Activated CD8-positive, alpha-beta memory T cell treated with anti-CD3 and anti-CD28 coated beads for 36 hours (primary cell): ENCODE measurements at regions not wholly inside any gene's neighbourhood (a gene's known extent, or its start where the extent isn't known, plus 50 kb on each side); places are given as distances from the start of the nearest gene placed in this dataset.

Source experiments
- CTCF ChIA-PET: fragments of 350-600 bp; sonication (Branson Sonifier 250); formaldehyde crosslinking; loops from one replicate; lab custom pipeline; 2021; ENCODE audit warnings: antibody characterized with exemption; lab: Charles Lee
- POLR2A ChIA-PET: fragments of 350-600 bp; sonication (Branson Sonifier 250); formaldehyde crosslinking; loops from one replicate; lab custom pipeline; 2021; ENCODE audit warnings: antibody characterized with exemption; lab: Charles Lee

DNA sequence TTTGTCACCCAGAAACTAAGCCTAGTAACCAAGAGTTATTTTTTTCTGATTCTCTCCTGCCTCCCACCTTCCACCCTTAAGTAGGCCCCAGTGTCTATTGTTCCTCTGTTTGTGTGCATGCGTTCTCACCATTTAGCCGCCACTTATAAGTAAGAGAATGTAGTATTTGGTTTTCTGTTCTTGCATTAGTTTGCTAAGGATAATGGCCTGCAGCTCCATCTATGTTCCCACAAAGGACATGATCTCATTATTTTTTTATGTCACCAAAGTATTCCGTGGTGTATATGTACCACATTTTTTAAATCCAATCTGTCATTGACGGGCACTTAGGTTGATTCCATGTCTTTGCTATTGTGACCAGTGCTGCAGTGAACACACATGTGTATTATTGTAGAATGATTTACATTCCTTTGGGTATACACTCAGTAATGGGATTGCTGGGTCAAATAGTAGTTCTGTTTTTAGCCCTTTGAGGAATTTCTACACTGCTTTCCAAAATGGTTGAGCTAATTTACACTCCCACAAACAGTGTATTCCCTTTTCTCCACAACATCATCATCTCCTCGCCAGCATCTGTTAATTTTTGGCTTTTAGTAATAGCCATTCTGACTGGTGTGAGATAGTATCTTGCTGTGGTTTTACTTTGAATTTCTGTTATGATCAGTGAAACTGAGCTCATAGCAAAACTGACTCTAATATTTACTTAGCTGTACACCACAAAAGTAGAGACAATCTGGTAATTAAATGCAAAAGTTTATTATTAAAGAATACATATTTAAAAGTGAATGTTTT, 660.1 kb upstream of the SLC8A1 start:
- ChIA-PET CTCF (no interaction called here), POLR2A (no interaction called here)

DNA sequence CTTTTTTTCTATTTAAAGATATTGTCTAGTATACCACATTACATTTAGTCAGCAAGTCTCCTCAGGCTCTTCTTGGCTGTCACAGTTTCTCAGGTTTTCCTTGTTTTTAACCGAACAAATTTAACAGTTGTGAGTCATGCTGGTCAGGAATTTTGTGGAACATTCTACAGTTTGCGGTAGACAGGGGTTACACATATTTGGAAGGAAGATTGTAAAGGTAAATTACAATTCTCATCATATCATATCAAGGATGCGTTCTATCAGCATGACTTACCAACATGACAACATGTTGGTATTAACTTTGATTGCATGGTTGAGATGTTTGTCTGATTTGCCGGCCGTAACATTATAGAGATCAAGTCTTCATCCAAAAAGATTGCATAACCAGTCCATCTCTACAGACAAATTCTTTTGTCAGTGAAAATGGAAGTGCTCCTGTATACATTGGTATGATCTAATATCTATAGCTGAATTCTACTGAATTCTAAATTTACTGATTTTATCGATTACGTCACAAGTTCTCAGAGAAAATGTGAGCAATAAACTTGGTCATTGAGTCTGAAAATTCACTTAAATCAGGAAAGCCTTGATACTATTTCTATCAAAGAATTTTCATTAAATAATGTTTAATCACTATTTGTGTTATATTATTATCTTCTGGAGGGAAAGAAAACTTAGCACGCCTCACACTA, 664.4 kb upstream of the SLC8A1 start:
- POLR2A ChIA-PET = no interaction called here
- CTCF ChIA-PET = no interaction called here

DNA sequence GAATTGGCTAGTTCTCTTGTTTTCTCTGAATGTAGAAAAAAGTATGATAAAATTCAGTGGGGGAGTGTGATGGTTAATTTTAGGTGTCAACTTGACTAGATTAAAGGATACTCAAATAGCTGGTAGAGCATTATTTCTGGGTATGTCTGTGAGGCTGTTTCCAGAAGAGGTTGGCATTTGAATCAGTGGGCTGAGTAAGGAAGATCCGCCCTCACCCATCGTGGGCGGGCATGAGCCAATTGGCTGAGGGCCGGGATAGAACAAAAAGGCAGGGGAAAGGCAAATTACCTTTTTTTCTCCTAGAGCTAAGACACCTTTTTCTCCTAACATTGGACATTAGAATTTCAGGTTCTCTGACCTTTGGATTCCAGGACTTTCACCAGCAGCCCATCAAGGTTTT, 667.6 kb upstream of the SLC8A1 start:
- ChIA-PET POLR2A (no interaction called here), CTCF (no interaction called here)

DNA sequence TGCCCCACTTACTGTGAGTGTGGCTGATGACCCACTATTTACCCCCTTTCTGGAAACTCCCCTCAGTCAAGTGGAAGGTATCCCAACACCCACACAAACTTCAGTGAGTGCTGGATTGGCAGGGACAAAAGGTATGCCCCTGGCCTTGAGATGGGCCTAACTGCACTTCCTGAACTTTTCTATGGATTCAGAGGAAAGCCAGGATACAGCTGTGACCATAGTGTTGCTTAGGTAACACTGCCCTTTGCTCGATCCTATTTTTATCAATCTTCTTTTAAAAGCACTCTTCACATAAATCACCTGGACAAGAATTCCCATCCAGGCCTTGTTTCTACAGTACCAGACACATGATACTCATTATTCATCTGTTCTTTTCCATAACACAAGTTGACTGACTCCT, 671.5 kb upstream of the SLC8A1 start:
- ChIA-PET POLR2A (no interaction called here), CTCF (no interaction called here)

DNA sequence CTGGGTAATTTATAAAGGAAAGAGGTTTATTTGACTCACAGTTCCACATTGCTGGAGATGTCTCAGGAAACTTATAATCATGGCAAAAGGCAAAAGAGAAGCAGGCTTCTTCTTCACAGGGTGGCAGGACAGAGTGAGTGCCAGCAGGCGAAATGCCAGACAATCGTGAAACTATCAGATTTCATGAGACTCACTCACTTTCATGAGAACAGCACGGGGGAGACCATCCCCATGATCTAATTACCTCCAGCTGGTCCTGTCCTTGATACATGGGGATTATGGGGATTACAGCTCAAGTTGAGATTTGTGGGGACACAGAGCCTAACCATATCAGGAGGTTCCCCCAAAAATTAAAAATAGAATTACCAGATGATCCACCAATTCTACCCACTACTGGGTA, 675.5 kb upstream of the SLC8A1 start:
- POLR2A ChIA-PET = no interaction called here
- CTCF ChIA-PET = no interaction called here

DNA sequence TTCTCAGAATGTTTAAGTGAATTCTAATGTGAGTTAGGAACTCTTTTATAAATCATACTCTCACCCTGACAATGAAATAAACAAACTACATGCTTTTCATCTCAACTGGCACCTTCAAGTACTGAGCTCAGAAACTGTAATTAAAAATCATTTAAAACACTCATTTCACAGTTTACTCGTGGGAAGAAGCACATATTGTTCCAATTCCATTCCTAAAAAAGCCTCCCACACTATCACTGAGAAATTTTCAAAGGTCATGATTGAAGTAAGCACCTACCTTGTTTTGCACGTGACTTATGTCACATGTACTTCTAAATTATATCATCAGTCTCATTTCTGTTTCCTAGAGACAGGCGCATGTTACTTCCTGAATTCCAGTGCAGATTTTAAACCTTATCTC, 678.1 kb upstream of the SLC8A1 start:
- CTCF ChIA-PET = no interaction called here
- POLR2A ChIA-PET = no interaction called here

DNA sequence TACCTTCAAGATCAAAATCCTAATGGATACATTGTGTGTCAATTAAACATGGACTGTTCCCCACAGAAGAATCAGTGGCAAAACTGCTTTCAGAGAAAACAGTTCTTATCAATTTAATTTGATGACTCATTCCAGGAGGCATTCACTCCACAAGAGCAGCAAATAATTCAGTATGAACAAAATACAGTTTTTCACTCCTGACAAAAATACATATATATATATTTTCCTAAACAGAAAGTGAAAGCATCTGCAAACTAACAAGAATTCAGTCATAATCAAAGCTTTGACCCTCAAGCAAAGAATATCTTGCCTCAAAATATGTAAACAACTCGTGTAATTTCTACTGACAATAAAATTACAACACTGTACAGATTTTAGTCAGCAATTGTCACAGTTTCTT, 685.1 kb upstream of the SLC8A1 start:
- POLR2A ChIA-PET = no interaction called here
- CTCF ChIA-PET = no interaction called here

DNA sequence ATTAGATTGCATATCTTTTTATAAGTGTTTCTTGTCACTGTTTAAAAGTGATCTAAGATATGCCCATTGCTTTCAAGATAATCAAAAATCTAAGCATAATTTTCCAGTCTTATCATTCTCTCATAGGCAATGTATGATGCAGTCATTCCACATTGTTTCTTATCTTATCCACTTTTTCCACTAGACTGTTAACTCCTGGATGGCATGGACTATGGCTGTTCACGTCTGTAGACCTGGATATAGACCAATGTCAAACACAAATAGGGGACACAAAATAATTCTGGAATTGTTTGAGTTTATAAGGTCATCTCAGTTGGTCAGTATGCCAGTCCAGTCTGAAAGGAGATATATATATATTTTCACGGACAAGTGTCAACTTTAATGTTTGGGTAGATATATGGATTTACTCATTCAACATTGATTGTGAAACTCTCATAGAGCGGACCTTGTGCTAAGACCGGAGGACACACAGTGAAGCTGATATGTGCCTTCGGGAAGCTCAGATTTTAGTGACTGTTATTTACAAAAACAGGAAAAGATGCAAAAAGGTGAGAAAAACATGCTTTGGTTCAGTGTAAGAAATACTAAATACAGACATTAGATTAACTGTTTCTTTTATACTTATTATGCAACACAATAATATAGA, 689.4 kb upstream of the SLC8A1 start:
- ChIA-PET CTCF (no interaction called here), POLR2A (no interaction called here)

DNA sequence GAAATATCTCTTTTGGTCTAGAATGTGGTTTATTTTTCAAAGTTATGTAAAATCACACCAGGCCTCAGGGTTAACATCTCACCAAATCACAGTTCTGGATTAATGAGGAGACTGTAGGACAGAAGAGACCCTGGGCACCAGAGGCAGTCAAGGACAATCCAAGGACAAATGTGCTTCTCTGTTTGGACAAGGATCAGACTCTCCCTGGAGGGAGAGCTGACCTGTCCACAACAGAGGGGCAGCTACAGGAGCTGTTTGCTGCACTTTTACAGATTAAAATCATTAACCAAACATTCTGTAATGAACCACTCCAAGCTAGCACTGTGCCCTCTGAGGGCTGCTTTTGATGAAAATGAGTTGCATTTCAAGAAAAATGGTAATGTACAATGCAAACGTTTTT, 690.6 kb upstream of the SLC8A1 start:
- POLR2A ChIA-PET = no interaction called here

DNA sequence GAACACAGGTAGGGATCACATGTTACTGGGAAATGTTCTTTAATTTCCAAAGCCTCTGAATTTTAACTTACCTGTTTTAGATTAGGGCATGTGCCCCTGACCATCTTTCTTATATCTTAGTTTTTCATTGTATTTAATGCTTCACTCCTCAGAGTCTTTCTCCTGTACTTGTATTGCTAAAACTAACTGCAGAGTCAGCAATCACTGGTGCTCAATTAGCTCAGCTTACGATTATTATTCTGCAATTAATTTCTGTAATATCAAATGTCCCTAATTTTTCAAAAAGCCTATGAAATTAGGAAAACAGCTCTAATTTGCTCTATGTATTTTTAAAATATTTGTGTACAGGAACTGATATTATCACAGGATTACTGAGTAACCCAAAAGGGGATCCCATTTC, 693.2 kb upstream of the SLC8A1 start:
- ChIA-PET CTCF (no interaction called here), POLR2A (no interaction called here)

More for the DNA sequence above, 690.6 kb upstream of the SLC8A1 start:
- CTCF ChIA-PET = no interaction called here

DNA sequence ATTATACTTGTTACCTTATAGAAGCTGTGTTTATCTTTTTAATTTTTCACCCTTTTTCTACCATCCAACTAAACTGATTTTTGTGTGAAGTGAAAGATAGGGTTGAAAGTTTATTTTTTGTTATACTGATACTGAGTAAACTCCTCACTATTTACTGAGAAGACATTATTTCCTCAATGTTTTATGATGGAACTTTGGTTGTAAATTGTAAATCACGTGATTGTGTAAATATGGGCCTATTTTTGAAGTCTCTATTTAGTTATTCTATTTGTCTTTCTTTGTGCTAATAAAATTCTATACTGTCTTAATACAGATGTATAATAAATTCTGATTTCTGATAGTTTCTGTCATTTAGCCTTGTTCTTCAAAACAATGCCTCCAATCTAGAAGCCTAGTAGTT, 697.2 kb upstream of the SLC8A1 start:
- ChIA-PET CTCF (no interaction called here), POLR2A (no interaction called here)

DNA sequence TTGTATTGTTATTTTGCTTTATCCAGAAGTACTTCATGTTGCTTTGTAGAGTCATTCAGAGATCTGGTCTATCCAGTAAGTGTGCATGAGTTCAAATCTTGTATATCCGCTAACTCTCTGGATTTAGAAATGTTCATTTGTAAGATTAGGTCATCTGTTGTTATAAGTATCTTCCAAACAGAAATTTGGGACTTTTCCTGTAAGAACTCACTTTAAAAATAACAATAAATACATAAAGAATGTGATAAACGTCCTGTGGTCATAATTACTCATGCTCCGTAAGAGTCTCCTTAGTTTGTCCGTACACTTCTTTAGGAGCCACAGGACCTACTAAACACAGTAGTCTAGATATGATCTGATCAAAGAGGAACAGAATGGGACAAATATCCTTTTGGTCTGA, 699.9 kb upstream of the SLC8A1 start:
- ChIA-PET POLR2A (no interaction called here), CTCF (no interaction called here)

DNA sequence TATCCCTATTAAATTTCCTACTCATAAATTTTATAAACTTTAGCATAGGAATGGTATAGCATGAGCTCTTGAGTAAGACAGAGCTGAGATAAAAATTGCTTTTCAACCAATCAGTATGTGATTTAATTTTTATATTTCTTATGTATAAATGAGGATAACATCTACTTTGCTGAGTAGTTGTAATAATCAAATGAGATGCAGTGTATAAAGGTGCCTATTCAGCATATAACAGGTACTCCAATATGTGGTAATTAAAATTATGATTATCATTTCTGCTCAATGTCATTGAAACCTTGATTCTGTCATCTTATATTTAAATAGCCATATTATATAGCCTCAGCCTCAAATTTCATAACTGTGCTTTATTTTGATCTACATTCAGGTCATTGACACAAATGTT, 700.4 kb upstream of the SLC8A1 start:
- ChIA-PET CTCF (no interaction called here), POLR2A (no interaction called here)

DNA sequence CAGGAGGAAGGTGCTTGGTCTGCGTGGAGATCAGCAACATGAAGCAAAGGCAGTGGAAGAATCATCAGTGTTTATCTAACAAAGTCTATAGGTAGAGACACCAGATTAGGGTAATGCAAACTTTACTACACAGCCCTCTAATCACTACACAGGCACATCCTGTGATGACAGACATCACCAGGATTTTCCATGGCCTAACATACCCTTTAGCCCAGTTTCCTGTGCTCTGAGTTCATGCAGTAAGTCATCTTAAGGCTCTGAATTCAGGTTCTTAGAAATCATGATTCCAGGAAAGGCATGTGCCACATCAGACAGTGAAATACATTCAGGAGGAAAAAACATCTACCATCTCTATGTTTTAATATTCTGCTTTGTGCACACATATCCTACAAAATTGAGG, 708.5 kb upstream of the SLC8A1 start:
- CTCF ChIA-PET = no interaction called here
- POLR2A ChIA-PET = no interaction called here

DNA sequence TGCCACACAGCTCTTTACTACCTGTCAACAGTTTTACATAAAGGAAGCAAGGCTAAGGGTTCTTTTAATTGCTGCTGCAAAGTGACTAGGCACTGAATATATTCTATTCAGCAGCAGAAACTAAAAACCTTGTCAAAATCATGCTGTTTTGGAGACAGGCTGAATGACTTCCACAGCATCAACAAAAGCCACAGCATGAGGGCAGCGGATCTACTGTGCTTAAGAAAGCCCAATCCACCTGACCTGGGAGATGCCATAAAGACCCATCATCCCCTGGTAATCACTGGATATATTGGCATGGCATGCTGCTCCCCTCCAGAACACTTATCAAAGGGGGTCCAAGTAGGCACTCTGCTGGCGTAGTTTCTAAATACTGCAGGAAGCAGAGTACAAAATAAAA, 715.1 kb upstream of the SLC8A1 start:
- CTCF ChIA-PET = no interaction called here
- POLR2A ChIA-PET = no interaction called here

DNA sequence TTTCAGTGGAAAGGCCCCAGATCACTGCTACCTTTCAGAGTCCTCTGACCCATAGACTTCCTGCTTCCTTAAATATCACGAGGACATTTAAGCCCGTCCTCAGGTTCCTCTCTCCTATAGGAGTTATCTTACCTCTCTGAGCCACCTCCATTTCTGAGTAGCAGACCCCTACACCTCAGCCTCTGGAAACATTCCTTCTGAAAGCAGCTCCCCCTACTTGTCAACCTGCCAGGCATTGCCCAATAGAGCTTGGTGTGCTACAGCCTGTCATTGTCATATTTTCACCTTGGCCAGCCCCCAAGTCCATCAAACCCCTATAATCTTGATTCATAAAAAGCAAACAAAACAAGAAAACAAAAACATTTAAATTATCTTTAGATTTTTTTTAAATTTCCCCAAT, 717.9 kb upstream of the SLC8A1 start:
- CTCF ChIA-PET = no interaction called here
- POLR2A ChIA-PET = no interaction called here

DNA sequence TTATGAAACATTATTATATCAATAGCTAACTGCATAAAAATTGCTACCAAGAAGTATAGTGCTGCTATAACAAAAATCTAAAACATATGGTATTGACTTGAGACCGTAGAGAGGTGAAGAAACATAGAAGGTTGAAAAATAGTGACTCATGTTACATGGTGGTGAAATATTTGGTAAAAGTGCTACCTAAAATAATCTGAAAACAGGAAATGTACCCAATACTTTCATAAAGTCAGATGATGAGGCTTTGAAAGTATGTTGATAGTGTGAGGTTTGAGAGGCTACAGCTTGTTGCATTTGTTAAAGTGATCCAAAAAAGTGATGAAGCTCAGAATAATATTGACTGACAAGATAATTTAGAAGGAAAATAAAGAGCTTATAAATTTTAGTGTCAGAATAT, 718.7 kb upstream of the SLC8A1 start:
- ChIA-PET CTCF (no interaction called here), POLR2A (no interaction called here)

DNA sequence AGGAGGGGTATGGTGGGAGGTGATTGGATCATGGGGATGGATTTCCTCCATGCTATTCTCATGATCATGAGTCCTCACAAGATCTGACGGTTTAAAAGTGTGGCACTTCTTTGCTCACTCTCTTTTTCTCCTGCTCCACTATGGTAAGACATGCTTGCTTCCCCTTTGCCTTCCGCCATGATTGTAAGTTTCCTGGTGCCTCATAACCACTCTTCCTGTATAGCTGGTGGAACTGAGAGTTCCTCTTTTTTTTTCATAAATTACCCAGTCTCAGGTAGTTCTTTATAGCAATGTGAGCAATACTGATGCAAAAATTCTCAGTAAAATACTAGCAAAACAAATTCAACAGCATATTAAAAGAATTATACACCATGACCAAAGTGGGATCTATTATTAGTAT, 728.5 kb upstream of the SLC8A1 start:
- POLR2A ChIA-PET = no interaction called here
- CTCF ChIA-PET = no interaction called here

DNA sequence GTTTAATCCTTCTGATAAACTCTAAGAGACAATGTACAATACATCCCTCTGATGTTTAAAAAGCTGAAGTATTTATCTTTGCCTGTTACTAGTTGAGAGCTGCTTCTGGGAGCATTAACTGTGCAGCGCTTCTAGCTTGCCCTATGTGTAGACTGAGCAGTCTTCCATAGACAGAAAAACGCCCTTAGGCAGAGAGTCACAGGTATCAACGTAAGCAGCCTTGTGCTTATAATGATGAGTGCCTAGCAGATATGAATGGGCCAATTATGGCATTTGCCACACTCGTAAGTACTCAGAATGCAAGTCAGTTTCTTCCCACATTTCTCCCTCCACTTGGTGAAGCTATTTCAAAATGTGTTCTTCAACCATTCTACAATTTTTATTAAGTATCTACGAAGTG, 731.1 kb upstream of the SLC8A1 start:
- POLR2A ChIA-PET = no interaction called here
- CTCF ChIA-PET = no interaction called here

DNA sequence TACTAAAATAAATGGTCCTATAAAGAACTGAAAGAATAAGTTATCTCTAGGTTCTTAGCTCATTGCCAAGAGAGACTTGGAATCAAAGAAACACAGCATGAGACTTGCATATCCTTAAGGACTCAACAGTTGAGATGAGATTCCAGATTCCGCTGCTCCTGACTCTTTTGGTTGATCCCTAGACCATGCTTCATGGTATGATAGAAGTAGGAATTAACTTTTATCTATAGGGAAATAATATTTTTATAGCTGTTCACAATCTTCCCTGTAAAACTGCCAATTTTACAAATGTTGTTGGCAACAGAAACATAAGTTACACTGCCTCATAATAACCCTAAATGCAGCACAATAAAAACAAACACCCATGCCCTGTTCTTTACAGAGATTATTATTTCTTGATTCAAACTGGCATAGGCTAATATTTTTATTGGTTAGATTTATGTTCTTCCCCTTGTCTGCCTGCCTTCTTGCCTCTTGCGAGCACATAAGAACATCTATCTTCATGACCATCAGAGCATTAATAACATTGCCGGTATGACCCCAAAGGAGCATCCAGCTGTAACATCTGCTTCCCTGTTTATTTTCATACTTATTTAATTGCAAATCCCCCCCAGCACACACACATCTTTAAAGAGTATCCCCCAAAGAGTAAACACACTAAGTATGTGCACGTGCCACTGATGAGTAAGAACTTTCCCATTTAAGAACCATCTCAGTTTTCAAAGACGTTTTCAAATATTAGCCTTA, 735.7 kb upstream of the SLC8A1 start:
- ChIA-PET POLR2A (no interaction called here), CTCF (no interaction called here)
